ENCODE measurements at regions not wholly inside any gene's neighbourhood (a gene's known extent, or its start where the extent isn't known, plus 50 kb on each side); places are given as distances from the start of the nearest gene placed in this dataset.

DNA sequence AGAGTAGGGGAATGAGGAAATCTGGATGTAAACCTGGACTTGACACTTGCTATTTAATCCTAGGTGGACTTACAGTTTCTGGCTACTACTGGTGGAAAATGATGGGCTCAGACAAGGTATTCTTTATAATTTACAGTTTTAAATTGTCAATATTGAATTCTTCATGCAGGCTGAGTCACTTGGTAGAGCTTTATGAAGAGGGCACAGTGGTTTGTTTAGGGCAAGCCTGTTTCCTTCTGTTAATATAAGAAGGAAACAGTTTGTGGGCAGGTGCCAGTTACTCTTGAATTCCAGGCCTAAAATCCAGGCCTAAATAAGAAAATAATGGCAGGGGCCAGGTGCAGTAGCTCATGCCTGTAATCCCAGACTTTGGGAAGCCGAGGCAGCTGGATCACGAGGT is 355.8 kb upstream of the RGS6 start:
- TF ChIP-seq, protein P1, sequence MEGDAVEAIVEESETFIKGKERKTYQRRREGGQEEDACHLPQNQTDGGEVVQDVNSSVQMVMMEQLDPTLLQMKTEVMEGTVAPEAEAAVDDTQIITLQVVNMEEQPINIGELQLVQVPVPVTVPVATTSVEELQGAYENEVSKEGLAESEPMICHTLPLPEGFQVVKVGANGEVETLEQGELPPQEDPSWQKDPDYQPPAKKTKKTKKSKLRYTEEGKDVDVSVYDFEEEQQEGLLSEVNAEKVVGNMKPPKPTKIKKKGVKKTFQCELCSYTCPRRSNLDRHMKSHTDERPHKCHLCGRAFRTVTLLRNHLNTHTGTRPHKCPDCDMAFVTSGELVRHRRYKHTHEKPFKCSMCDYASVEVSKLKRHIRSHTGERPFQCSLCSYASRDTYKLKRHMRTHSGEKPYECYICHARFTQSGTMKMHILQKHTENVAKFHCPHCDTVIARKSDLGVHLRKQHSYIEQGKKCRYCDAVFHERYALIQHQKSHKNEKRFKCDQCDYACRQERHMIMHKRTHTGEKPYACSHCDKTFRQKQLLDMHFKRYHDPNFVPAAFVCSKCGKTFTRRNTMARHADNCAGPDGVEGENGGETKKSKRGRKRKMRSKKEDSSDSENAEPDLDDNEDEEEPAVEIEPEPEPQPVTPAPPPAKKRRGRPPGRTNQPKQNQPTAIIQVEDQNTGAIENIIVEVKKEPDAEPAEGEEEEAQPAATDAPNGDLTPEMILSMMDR (IDR thresholded peaks at IDR 0.05) = no peak
- TF ChIP-seq POLR2A (IDR thresholded peaks at IDR 0.05) = no peak

All from sigmoid colon (tissue), 3 donors.